CD4-positive, alpha-beta T cell treated with Interleukin-17A for 1 hour (primary cell): ENCODE measurements at regions not wholly inside any gene's neighbourhood (a gene's known extent, or its start where the extent isn't known, plus 50 kb on each side); places are given as distances from the start of the nearest gene placed in this dataset.
"Not testable (repeated sequence)": the region's sequence is repeated elsewhere in the genome, so short reads cannot be mapped to it uniquely, and the experiment has no call there.

Experiments used
- DNase-seq: peaks from one replicate; pipeline ENCODE4 v3.0.0-alpha.2; 2020

- DNase-seq, result no peak
Measured at GRCh38 chr6:25127076-25127837, 151.9 kb upstream of the CARMIL1 start.

DNA sequence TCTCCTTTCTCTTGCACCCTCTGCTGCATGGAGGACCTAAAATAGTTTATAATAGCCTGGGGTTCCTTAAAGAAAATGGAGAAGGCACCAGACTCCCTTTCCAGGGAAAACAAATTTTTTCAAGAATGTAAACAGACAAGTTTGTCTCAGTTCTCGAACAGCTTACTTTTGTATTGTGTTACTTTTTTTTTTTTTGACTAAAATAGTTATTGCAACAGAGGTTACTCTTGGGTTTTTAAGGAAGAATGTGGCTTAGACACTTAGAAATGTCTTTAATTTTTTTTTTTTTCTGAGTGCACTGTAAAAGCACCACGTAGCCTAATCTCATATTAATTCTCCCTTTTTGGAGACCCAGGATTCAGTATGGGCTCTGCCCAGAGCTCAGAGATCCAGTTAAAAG, 148.7 kb upstream of the CARMIL1 start:
- DNase-seq, result no peak

DNA sequence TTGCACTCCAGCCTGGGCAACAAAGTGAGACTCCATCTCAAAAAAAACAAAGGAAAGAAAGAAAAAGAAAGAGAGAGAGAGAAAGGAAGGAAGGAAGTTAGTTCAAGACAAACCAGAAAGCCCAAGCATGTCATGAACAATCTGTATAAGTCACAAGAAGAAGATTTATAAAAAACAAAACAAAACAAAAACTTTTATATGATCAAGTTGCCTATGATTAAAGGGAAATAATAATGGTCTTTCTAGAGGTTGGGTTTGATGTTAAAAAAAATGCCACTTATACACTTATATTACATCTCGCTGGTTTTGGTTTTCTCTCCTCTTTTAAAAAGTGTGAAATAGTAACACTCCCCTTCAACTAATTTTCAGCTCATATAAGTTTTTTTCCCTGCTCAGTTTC, 146.2 kb upstream of the CARMIL1 start:
- DNase-seq, result no peak

DNA sequence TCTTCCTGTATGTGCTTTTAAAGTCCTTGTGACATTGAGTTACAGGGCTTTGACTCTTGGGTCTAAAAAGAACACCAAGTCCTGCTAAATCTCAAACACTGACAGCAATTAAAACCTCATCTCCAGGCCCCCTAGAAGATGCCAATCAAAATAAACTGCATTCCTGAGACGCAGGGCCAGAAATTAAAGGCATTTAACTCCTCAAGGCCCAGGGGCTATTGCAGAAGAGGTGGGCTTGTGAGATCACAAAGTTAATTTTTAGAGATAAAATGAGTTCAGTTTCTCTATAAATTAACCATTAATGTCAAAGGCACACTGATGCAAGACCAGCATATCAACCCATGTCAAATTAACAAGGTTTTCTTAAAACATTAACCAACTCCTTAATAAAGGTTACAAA, 145.6 kb upstream of the CARMIL1 start:
- DNase-seq, result no peak

DNA sequence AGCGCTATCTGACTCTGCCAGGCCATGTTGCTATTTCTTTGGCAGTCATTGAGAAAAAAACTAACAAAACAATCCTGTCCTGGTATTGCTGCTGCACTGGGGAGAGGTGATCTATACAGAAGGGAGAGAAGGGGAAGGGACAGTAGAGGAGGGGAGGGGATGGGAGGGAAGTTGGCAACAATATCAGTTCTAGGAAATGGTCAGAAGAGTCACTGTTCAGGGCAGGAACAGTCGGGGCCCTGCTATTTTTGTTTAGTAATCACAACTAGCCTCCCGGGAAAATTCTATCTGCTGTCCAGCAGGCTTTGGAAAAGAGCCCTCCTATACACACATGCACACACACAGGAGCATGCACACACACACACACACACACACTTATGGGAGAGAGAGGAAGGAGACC, 142.3 kb upstream of the CARMIL1 start:
- peak; percentile 27 for DNase-seq

DNA sequence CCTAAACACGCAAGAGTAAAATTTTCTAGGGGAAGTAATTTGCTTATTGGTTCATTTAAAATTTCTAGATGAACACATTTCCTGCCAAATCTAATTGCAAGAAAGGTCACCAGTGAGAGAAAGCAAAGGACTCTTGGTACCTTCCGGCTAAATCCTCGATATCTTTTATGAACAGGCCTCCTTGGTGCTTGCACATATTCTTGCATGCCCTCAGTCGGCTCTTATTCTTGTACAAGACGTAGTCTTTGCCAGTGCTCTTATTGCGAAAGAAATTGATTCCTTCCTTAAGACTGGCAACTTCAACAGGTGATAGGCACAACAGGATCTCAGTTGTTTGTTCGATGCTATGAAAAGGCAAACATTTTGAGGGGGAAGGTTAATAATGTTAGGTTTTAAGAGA, 141.7 kb upstream of the CARMIL1 start:
- peak; percentile 38 for DNase-seq

- no peak for DNase-seq
Measured at GRCh38 chr6:25137916-25138232, 141.3 kb upstream of the CARMIL1 start.

- DNase-seq, result peak; percentile 76
Measured at GRCh38 chr6:25138233-25138933, 140.8 kb upstream of the CARMIL1 start.

- peak; percentile 49 for DNase-seq
Measured at GRCh38 chr6:25138934-25139415, 140.2 kb upstream of the CARMIL1 start.

DNA sequence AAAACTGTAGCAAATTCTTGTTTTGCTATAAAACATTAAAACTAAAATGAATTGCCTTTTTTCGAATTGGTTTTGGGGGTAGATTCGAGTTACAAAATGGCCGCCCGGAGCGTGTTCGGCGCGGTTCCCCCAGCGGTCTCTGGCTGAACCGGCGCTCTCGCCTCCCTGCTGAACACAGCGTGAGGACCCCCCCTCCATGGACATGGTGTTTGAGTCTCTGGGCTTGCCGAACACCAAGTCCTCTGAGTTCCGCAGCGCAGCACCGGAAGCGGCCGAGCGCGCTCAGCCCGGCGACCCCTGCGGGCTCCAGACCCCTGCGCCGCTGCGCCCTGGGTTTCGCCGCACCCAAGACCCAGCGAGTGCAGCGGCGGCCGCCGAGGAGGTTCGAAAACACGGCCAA, 139.6 kb upstream of the CARMIL1 start:
- DNase-seq, result not testable (repeated sequence)

GRCh38 chr6:25142506-25142905, 136.7 kb upstream of the CARMIL1 start:
- DNase-seq, result no peak

DNA sequence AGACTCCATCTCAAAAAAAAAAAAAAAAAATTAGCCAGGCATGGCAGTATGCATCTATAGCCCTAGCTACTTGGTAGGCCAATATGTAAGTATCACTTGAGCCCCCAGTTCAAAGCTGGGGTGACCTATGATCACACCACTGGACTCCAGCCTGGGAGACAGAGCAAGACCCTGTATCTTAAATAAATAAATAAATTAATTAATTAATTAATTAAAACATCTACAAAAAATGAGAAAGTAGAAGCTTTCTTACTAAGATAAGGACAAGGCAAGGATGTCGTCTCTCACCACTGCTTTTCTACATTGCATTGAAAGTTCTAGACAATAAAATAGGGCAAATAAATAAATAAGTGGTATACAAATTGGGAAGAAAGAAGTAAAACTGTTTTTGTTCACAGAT, 134.3 kb upstream of the CARMIL1 start:
- no peak for DNase-seq

- no peak for DNase-seq
Measured at GRCh38 chr6:25147223-25147622, 132.0 kb upstream of the CARMIL1 start.

GRCh38 chr6:25150031-25150430, 129.1 kb upstream of the CARMIL1 start:
- no peak for DNase-seq

- no peak for DNase-seq
Measured at GRCh38 chr6:25150863-25151262, 128.3 kb upstream of the CARMIL1 start.

DNA sequence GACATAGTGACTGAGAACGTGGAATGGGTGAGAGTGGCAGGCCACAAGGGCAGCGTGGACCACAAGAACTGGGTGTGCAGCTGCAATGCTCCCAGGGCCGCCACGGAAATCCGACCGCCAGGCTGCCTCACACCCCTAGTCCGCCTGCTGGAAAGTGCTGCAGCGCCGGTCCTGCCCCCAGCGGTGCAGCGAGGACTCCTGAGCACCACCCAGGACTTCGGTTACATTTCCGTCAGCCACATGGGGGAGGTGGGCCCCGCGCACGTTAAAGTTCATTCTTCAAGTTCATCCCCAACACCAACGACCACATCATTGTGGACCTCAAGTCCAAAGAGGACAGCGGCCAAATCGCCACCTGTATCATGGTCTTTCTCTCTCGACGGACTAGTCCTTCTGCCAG, 126.1 kb upstream of the CARMIL1 start:
- no peak for DNase-seq

DNA sequence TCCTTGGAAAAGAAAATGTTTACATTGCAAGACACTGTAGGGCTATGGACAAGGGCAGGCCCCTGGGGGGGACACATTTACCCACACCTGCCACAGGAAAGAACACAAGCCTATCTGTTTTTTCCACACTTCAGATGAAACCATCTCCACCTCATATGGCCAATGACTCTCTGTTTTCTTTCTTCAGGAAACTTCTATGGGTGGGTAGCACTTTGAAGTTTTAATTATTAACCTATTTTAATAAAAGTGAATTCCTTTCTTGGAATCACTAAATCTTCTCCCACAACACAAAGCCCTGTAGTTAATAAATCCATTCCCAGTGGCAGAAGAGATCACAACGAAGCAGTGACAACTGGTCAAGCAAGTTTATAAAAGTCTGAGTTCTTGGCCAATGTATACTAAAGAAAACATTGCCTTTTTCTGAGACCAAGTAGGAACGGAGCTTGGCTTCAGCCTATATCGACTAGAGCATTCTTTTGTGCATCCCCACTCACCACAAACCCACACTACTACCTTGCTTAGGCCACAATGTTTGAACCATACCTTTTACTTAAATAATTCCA, 125.1 kb upstream of the CARMIL1 start:
- DNase-seq, result no peak

DNA sequence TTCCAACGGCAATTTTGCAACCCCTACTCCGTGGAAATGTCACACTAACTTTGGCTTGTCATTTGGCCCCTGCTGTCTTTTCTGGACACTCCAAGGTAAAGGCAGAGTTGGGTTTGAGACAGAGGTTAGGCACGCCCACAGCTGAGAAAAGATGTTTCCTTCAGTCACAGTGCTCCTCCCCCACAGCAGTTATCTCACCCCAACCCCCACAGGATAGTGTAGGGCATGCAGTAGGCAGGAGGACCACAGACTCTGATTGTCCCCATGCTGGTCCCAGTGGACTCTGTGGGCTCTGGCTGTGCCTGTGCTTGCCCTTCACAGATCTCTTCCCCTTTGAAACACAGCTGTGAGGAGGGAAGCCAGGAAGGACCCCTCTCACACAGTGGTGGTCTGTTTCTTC, 124.0 kb upstream of the CARMIL1 start:
- DNase-seq, result no peak

GRCh38 chr6:25156123-25156522, 123.1 kb upstream of the CARMIL1 start:
- no peak for DNase-seq

DNA sequence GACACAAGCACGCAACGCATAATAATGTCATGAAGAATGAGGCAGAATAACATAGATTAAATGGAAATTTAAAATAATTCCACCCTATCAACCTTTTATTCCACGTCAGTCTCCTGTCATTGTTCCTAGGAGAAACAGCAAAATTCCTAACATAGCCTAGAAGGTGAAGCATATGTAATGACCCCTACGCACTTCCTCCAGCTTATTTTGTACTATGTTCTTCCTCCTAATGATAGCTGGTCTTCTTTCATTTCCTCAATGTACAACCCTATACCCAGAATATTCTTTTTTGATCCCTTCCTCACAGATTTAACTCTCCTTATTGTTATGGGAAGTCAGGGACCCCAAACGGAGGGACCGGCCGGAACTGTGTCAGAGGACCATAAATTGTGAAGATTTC, 122.0 kb upstream of the CARMIL1 start:
- DNase-seq, result no peak

DNA sequence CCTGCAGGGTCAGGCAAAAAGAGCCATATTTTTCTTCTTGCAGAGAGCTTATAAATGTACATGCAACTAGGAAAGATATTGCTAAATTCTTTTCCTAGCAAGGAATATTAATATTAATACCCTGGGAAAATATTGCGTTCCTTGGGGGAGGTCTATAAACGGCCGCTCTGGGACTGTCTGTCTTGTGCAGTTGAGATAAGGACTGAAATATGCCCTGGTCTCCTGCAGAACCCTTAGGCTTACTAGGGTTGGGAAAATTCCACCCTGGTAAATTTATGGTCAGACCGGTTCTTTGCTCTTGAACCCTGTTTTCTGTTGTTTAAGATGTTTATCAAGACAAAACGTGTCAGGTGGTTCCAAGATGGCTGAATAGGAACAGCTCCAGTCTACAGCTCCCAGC, 121.3 kb upstream of the CARMIL1 start:
- no peak for DNase-seq

GRCh38 chr6:25160134-25160533, 119.0 kb upstream of the CARMIL1 start:
- DNase-seq, result not testable (repeated sequence)

DNA sequence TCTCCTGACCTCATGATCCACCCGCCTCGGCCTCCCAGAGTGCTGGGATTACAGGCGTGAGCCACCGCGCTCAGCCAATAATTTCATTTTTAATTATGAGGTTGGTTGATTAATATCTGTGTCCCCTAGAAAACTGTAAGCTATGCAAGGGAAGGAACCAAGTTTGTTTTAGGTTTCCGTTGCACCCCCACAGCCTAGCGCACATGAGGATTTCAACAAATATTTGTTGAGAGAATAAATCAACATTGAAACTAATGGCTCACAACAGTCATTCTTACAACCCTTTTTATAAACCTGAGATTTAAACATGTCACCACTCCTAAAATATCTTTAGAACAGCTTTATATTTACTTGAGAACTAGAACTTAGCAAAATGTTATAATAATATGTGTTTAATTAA, 114.0 kb upstream of the CARMIL1 start:
- DNase-seq, result no peak

GRCh38 chr6:25165800-25166199, 113.4 kb upstream of the CARMIL1 start:
- no peak for DNase-seq
